GM12878 (cell line): ENCODE measurements at regions not wholly inside any gene's neighbourhood (a gene's known extent, or its start where the extent isn't known, plus 50 kb on each side); places are given as distances from the start of the nearest gene placed in this dataset.

ENCODE experiments used
- ATAC-seq: fragments of 200-7000 bp; cut with Tn5 transposase; 3 replicates; pipeline ENCODE4 v1.9.1; 2020; ENCODE audit warnings: mild to moderate bottlenecking, moderate library complexity
- BruUV-seq: library from RNA; stranded (reverse); fragments of 400-500 nt; replicated peaks from 2 replicates; lab custom pipeline; 2021; lab: Mats Ljungman, UMichigan
- CTCF ChIA-PET: fragments of 300-600 bp; sonication (Branson Sonifier 250); formaldehyde crosslinking; extraction: SDS; loops from one replicate; lab custom pipeline; 2021; ENCODE audit warnings: inconsistent platforms; lab: Yijun Ruan, JAX
- POLR2A ChIA-PET: fragments of 350-600 bp; formaldehyde crosslinking; extraction: SDS; loops from one replicate; lab custom pipeline; 2021; ENCODE audit warnings: inconsistent platforms; lab: Charles Lee
- RAD21 ChIA-PET: fragments of 300-600 bp; sonication (Branson Sonifier 250); formaldehyde crosslinking; loops from one replicate; lab custom pipeline; 2023; ENCODE audit warnings: antibody characterized with exemption; ENCODE audit not compliant: unreplicated experiment; lab: Charles Lee
- SMC1A ChIA-PET: fragments of 300-600 bp; sonication (Branson Sonifier 250); formaldehyde crosslinking; loops from one replicate; lab custom pipeline; 2023; ENCODE audit not compliant: unreplicated experiment, uncharacterized antibody; lab: Charles Lee
- DNase-seq: peaks from one replicate; pipeline ENCODE4 v3.0.0-alpha.2; 2011; ENCODE audit warnings: low read depth, low spot score
- FAIRE-seq: peaks from 3 replicates; lab custom pipeline; 2011; peaks lifted over from hg19 to GRCh38; lab: Jason Lieb, UNC
- H2AFZ ChIP-seq: 2 replicates; pipeline ENCODE4 v1.6.0; 2011; ENCODE audit warnings: low read depth, low read length, control low read depth; ENCODE audit not compliant: control insufficient read depth
- H3K27ac ChIP-seq: 2 replicates; pipeline ENCODE4 v1.5.1; 2011; ENCODE audit warnings: control low read depth; ENCODE audit not compliant: control insufficient read depth, insufficient read depth
- H3K27me3 ChIP-seq, 2 experiments: replicated peaks in 1 of 2; 2 replicates each; pipeline versions ENCODE4 v1.6.0 to v1.6.1; 2011; ENCODE audit warnings: low read length in 1 of 2; ENCODE audit not compliant: control insufficient read depth in 2 of 2, insufficient read depth in 2 of 2
- H3K36me3 ChIP-seq, 2 experiments: 2 replicates each; pipeline ENCODE4 v1.5.1; 2011; ENCODE audit warnings: low read length in 1 of 2; ENCODE audit not compliant: control insufficient read depth in 2 of 2, insufficient read depth in 2 of 2
- H3K4me1 ChIP-seq: 2 replicates; pipeline ENCODE4 v1.6.1; 2011; ENCODE audit warnings: mild to moderate bottlenecking, low read length, moderate library complexity, mixed read lengths; ENCODE audit not compliant: control insufficient read depth, insufficient read depth
- H3K4me2 ChIP-seq: 2 replicates; pipeline ENCODE4 v1.6.0; 2011; ENCODE audit warnings: control low read depth; ENCODE audit not compliant: control insufficient read depth, insufficient read depth
- H3K4me3 ChIP-seq: fragments of 200-600 bp; sonication (generic); 2 replicates; pipeline ENCODE4 v1.5.1; 2016
- H3K79me2 ChIP-seq: 2 replicates; pipeline ENCODE4 v1.6.0; 2011; ENCODE audit warnings: low read length; ENCODE audit not compliant: control insufficient read depth, insufficient read depth
- H3K9ac ChIP-seq: 2 replicates; pipeline ENCODE4 v1.8.0; 2011; ENCODE audit warnings: low read length, control low read depth, mixed read lengths; ENCODE audit not compliant: control insufficient read depth, insufficient read depth
- H3K9me3 ChIP-seq: replicated peaks from 3 replicates; pipeline ENCODE4 v1.5.1; 2011; ENCODE audit warnings: mild to moderate bottlenecking, low read length; ENCODE audit not compliant: control insufficient read depth, insufficient read depth
- H4K20me1 ChIP-seq: 2 replicates; pipeline ENCODE4 v1.6.0; 2011; ENCODE audit not compliant: control insufficient read depth, insufficient read depth
- ASH2L ChIP-seq: fragments of 300-600, 200-600 bp; sonication (generic); IDR thresholded peaks from 2 replicates; pipeline ENCODE4 v1.6.1; 2017; ENCODE audit warnings: low read depth, mild to moderate bottlenecking, borderline replicate concordance
- CBX5 ChIP-seq: sonication (generic); IDR thresholded peaks from 2 replicates; pipeline ENCODE4 v1.6.1; 2016; ENCODE audit warnings: low read depth, moderate library complexity, mild to moderate bottlenecking, inconsistent platforms
- EZH2 ChIP-seq: IDR thresholded peaks from 2 replicates; pipeline ENCODE4 v1.6.1; 2012; ENCODE audit warnings: low read depth, mild to moderate bottlenecking, control low read depth, inconsistent platforms, low read length, borderline replicate concordance; ENCODE audit not compliant: control insufficient read depth
- HDAC6 ChIP-seq: fragments of 200-600 bp; sonication (generic); IDR thresholded peaks from one replicate; pipeline ENCODE4 v1.8.0; 2017; ENCODE audit warnings: antibody characterized with exemption; ENCODE audit not compliant: unreplicated experiment
- MLLT1 ChIP-seq: fragments of 450-650 bp; IDR thresholded peaks from 2 replicates; pipeline ENCODE4 v1.6.1; 2016; ENCODE audit warnings: mild to moderate bottlenecking
- NR2C1 ChIP-seq: fragments of 450-650 bp; IDR thresholded peaks from 2 replicates; pipeline ENCODE4 v1.6.1; 2017; ENCODE audit warnings: antibody characterized with exemption, mild to moderate bottlenecking, moderate library complexity
- NR2F1 ChIP-seq: fragments of 450-650 bp; conservative IDR thresholded peaks from 2 replicates; pipeline ENCODE4 v1.6.1; 2017; ENCODE audit warnings: mild to moderate bottlenecking
- RUNX3 ChIP-seq: IDR thresholded peaks from 2 replicates; pipeline ENCODE4 v1.6.1; 2012; ENCODE audit warnings: low read length, inconsistent platforms
- SMAD1 ChIP-seq: fragments of 450-650 bp; IDR thresholded peaks from 2 replicates; pipeline ENCODE4 v1.6.1; 2018; ENCODE audit warnings: mild to moderate bottlenecking, low read depth; ENCODE audit not compliant: partially characterized antibody
- SMC3 ChIP-seq: IDR thresholded peaks from 2 replicates; pipeline ENCODE4 v1.6.1; 2011; ENCODE audit warnings: low read length, improper control_type of control experiment, borderline replicate concordance
- SPI1 ChIP-seq: IDR thresholded peaks from 2 replicates; pipeline ENCODE4 v1.6.1; 2011; ENCODE audit warnings: low read depth, mild to moderate bottlenecking, low read length, moderate library complexity, borderline replicate concordance; ENCODE audit not compliant: insufficient read depth
- SRF ChIP-seq, 2 experiments: IDR thresholded peaks; 2 replicates each; pipeline ENCODE4 v1.6.1; 2011; ENCODE audit warnings: low read depth in 2 of 2, low read length in 2 of 2, mild to moderate bottlenecking in 1 of 2, moderate library complexity in 1 of 2
- TAF1 ChIP-seq: IDR thresholded peaks from 2 replicates; pipeline ENCODE4 v1.6.1; 2011; ENCODE audit warnings: mild to moderate bottlenecking, low read depth, low read length, borderline replicate concordance
- USF1 ChIP-seq: IDR thresholded peaks from 2 replicates; pipeline ENCODE4 v1.6.1; 2011; ENCODE audit warnings: borderline replicate concordance, low read depth, mild to moderate bottlenecking, moderate library complexity, mixed read lengths, low read length; ENCODE audit not compliant: insufficient read depth; ENCODE audit errors: extremely low read length
- ZBTB11 ChIP-seq: fragments of 450-650 bp; formaldehyde crosslinking; IDR thresholded peaks from 2 replicates; pipeline ENCODE4 v1.5.0; 2022; ENCODE audit warnings: mild to moderate bottlenecking, missing genetic modification characterization
- ZNF24 ChIP-seq: fragments of 450-650 bp; IDR thresholded peaks from 2 replicates; pipeline ENCODE4 v1.6.1; 2017; ENCODE audit warnings: antibody characterized with exemption, mild to moderate bottlenecking
- WGBS: methylation state at CpG from one replicate; pipeline ENCODE4 v1.1.6; 2016; ENCODE audit warnings: low lambda C conversion rate; ENCODE audit not compliant: insufficient replicate concordance, insufficient coverage; ENCODE audit errors: missing lambda C conversion rate; 5-methylcytosine and 5-hydroxymethylcytosine counted together
- in situ Hi-C: fragments of 300-500 bp; cut with MboI; formaldehyde crosslinking; loops from 9 replicates; pipeline ENCODE4 v1.14.3; 2018; ENCODE audit warnings: mixed read lengths
- intact Hi-C: fragments of 100-400 bp; cut with micrococcal nuclease; formaldehyde crosslinking; loops from one replicate; pipeline ENCODE4 v1.14.2; 2022; ENCODE audit not compliant: unreplicated experiment

- no peak for ATAC-seq
- ChIA-PET SMC1A (interaction anchor here (1.1 kb wide), 1 partner anchor 94 kb away, joined by 4 read pairs; no protein-coding TSS in a partner anchor), POLR2A (no interaction called here), CTCF (no interaction called here), RAD21 (no interaction called here)
- intact Hi-C loops, result no loop called here
- peaks cover 12 to 21% of the 10 kb centered on the region in 2 experiments for H3K36me3 ChIP-seq
- FAIRE-seq, result no peak
- H3K9me3 ChIP-seq, result no peaks in the 10 kb centered on the region
- H3K27me3 ChIP-seq, result no peaks in the 10 kb centered on the region
- H3K79me2 ChIP-seq, result no peaks in the 10 kb centered on the region
- BruUV-seq, result no TSS peak
- in situ Hi-C loops, result no loop called here
- no peak overlapping the region for H2AFZ ChIP-seq
- no peak overlapping the region for H3K4me3 ChIP-seq
- no peak overlapping the region for H3K27ac ChIP-seq
- no peak for DNase-seq
- no peaks in the 10 kb centered on the region for H3K4me1 ChIP-seq
- H3K4me2 ChIP-seq, result no peak overlapping the region
- no peak overlapping the region for H3K9ac ChIP-seq
- no peaks in the 10 kb centered on the region for H4K20me1 ChIP-seq
- WGBS, result 98% methylated on average over 4 of the region's 4 CpGs
- TF ChIP-seq HDAC6 (no peak), EZH2 (no peak), SMC3 (no peak), ZBTB11 (no peak), MLLT1 (no peak), SPI1 (no peak), SRF (IDR thresholded peaks at IDR 0.05; ENCODE audit: low read depth in 2 of 2, low read length in 2 of 2) (no peak), TAF1 (no peak), ZNF24 (no peak), SMAD1 (no peak), ASH2L (no peak), USF1 (no peak), NR2F1 (no peak), RUNX3 (no peak), NR2C1 (no peak), CBX5 (no peak)
These were observed 57.0 kb downstream of the IARS1 start for GRCh38 chr9:92236465-92236864.
